Fibroblast of lung (primary cell): ENCODE measurements at regions not wholly inside any gene's neighbourhood (a gene's known extent, or its start where the extent isn't known, plus 50 kb on each side); places are given as distances from the start of the nearest gene placed in this dataset.

Experiments
- DNase-seq, 2 donors: peaks; one replicate each; pipeline versions ENCODE4 v3.0.0 to v3.0.0-alpha.2; 2010; ENCODE audit warnings: low read depth in 2 of 2
- H2AFZ ChIP-seq: 2 replicates; pipeline ENCODE4 v1.5.1; 2012; ENCODE audit warnings: low read length, control low read depth, inconsistent platforms
- H3K27ac ChIP-seq: 2 replicates; pipeline ENCODE4 v1.5.1; 2011; ENCODE audit warnings: low read length, control low read depth; ENCODE audit not compliant: insufficient read depth
- H3K27me3 ChIP-seq: 2 replicates; pipeline ENCODE4 v1.5.1; 2011; ENCODE audit warnings: mild to moderate bottlenecking, low read length; ENCODE audit not compliant: control insufficient read depth, insufficient read depth
- H3K36me3 ChIP-seq: 2 replicates; pipeline ENCODE4 v1.5.1; 2011; ENCODE audit warnings: low read length; ENCODE audit not compliant: control insufficient read depth, insufficient read depth
- H3K4me1 ChIP-seq: 2 replicates; pipeline ENCODE4 v1.5.1; 2011; ENCODE audit warnings: low read length; ENCODE audit not compliant: control insufficient read depth, insufficient read depth; ENCODE audit errors: extremely low read depth
- H3K4me2 ChIP-seq: 2 replicates; pipeline ENCODE4 v1.5.1; 2011; ENCODE audit warnings: low read length, control low read depth; ENCODE audit not compliant: insufficient read depth; ENCODE audit errors: extremely low read depth
- H3K4me3 ChIP-seq, 4 experiments: fragments of 200-600 bp in 1 of 4; sonication (generic) in 1 of 4; replicated peaks in 1 of 4; 2 replicates each; pipeline ENCODE4 v1.5.1; 2011 to 2016; ENCODE audit warnings: low read length in 4 of 4, low read depth in 3 of 4, mild to moderate bottlenecking in 3 of 4, control low read depth in 2 of 4, inconsistent platforms in 1 of 4, mixed read lengths in 1 of 4; ENCODE audit not compliant: insufficient read depth in 1 of 4; ENCODE audit errors: control extremely low read depth in 1 of 4
- H3K79me2 ChIP-seq: 2 replicates; pipeline ENCODE4 v1.5.1; 2012; ENCODE audit warnings: mild to moderate bottlenecking, low read length, inconsistent platforms; ENCODE audit not compliant: control insufficient read depth, insufficient read depth
- H3K9ac ChIP-seq: 2 replicates; pipeline ENCODE4 v1.5.1; 2011; ENCODE audit warnings: mild to moderate bottlenecking, low read length, control low read depth; ENCODE audit not compliant: insufficient read depth
- H3K9me3 ChIP-seq: 2 replicates; pipeline ENCODE4 v1.5.1; 2012; ENCODE audit warnings: low read depth, low read length; ENCODE audit not compliant: control insufficient read depth, insufficient read depth
- H4K20me1 ChIP-seq: 2 replicates; pipeline ENCODE4 v1.5.1; 2011; ENCODE audit warnings: low read length; ENCODE audit not compliant: control insufficient read depth, insufficient read depth; ENCODE audit errors: extremely low read depth
- CTCF ChIP-seq, 2 donors: IDR thresholded peaks in 1 of 2; conservative IDR thresholded peaks in 1 of 2; 1 replicate in 1 of 2; 2 replicates in 1 of 2; pipeline ENCODE4 v1.5.1; 2011 to 2012; ENCODE audit warnings: low read length in 2 of 2, control low read depth in 1 of 2, inconsistent platforms in 1 of 2, low read depth in 1 of 2, mild to moderate bottlenecking in 1 of 2
- EZH2 ChIP-seq: IDR thresholded peaks from 2 replicates; pipeline ENCODE4 v1.5.1; 2012; ENCODE audit warnings: low read length, control low read depth, mild to moderate bottlenecking; ENCODE audit errors: missing control alignments

- DNase-seq, result no peak
- Histone ChIP-seq H3K27me3 (no peaks in the 10 kb centered on the region), H3K9me3 (no peaks in the 10 kb centered on the region), H3K4me2 (no peak overlapping the region), H3K9ac (no peak overlapping the region), H2AFZ (no peak overlapping the region), H4K20me1 (no peaks in the 10 kb centered on the region), H3K4me1 (no peaks in the 10 kb centered on the region), H3K79me2 (no peaks in the 10 kb centered on the region), H3K27ac (no peak overlapping the region), H3K4me3 (no peak overlapping the region), H3K36me3 (no peaks in the 10 kb centered on the region)
- TF ChIP-seq CTCF (conservative IDR thresholded peaks at IDR 0.05 in 1 of 2, IDR thresholded peaks at IDR 0.05 in 1 of 2; ENCODE audit: low read depth in 1 of 2, low read length in 2 of 2) (no peak), EZH2 (no peak)
These were observed 344.6 kb upstream of the LCORL start for GRCh38 chr4:18366136-18366535.

GRCh38 chr4:18343581-18343980 lies 322.0 kb upstream of the LCORL start:
- Histone ChIP-seq H3K27ac (no peak overlapping the region), H3K36me3 (no peaks in the 10 kb centered on the region), H3K4me3 (no peak overlapping the region), H3K79me2 (no peaks in the 10 kb centered on the region), H2AFZ (no peak overlapping the region), H3K4me1 (no peaks in the 10 kb centered on the region), H3K27me3 (no peaks in the 10 kb centered on the region), H3K9me3 (no peaks in the 10 kb centered on the region), H4K20me1 (no peaks in the 10 kb centered on the region), H3K4me2 (no peak overlapping the region), H3K9ac (no peak overlapping the region)
- DNase-seq, result no peak
- TF ChIP-seq EZH2 (no peak), CTCF (conservative IDR thresholded peaks at IDR 0.05 in 1 of 2, IDR thresholded peaks at IDR 0.05 in 1 of 2; ENCODE audit: low read depth in 1 of 2, low read length in 2 of 2) (no peak)

GRCh38 chr4:18342847-18343246 lies 321.3 kb upstream of the LCORL start:
- H3K27me3 ChIP-seq, result no peaks in the 10 kb centered on the region
- no peak overlapping the region for H3K9ac ChIP-seq
- no peaks in the 10 kb centered on the region for H3K9me3 ChIP-seq
- no peaks in the 10 kb centered on the region for H3K79me2 ChIP-seq
- H2AFZ ChIP-seq, result no peak overlapping the region
- H3K4me3 ChIP-seq, result no peak overlapping the region
- no peaks in the 10 kb centered on the region for H4K20me1 ChIP-seq
- no peaks in the 10 kb centered on the region for H3K4me1 ChIP-seq
- H3K27ac ChIP-seq, result no peak overlapping the region
- DNase-seq, result no peak
- H3K4me2 ChIP-seq, result no peak overlapping the region
- no peak for TF ChIP-seq EZH2
- no peak for TF ChIP-seq CTCF (conservative IDR thresholded peaks at IDR 0.05 in 1 of 2, IDR thresholded peaks at IDR 0.05 in 1 of 2; ENCODE audit: low read depth in 1 of 2, low read length in 2 of 2)
- no peaks in the 10 kb centered on the region for H3K36me3 ChIP-seq
